GM23338 (cell line): ENCODE measurements at regions not wholly inside any gene's neighbourhood (a gene's known extent, or its start where the extent isn't known, plus 50 kb on each side); places are given as distances from the start of the nearest gene placed in this dataset.

ENCODE experiments used
- ATAC-seq: fragments of 200-7000 bp; cut with Tn5 transposase; 3 replicates; pipeline ENCODE4 v1.9.1; 2020
- DNase-seq: peaks from one replicate; pipeline ENCODE4 v3.0.0-alpha.2; 2015; ENCODE audit warnings: low spot score
- H2AFZ ChIP-seq: fragments of 200-600 bp; sonication (generic); 2 replicates; pipeline ENCODE4 v1.8.0; 2016; ENCODE audit warnings: antibody characterized with exemption, mild to moderate bottlenecking, moderate library complexity
- H3F3A ChIP-seq: fragments of 200-600 bp; sonication (generic); replicated peaks from 2 replicates; pipeline ENCODE4 v1.8.0; 2017; ENCODE audit warnings: antibody characterized with exemption, mixed run types, low read depth
- H3K27ac ChIP-seq: fragments of 200-600 bp; sonication (generic); 2 replicates; pipeline ENCODE4 v1.6.1; 2016; ENCODE audit warnings: low read depth
- H3K27me3 ChIP-seq: fragments of 200-600 bp; sonication (generic); 2 replicates; pipeline ENCODE4 v1.8.0; 2016; ENCODE audit warnings: mild to moderate bottlenecking, mixed run types, moderate library complexity; ENCODE audit not compliant: insufficient read depth
- H3K36me3 ChIP-seq: fragments of 200-600 bp; sonication (generic); 2 replicates; pipeline ENCODE4 v1.8.0; 2016; ENCODE audit warnings: mild to moderate bottlenecking; ENCODE audit not compliant: insufficient read depth
- H3K4me1 ChIP-seq: fragments of 200-600 bp; sonication (generic); 2 replicates; pipeline ENCODE4 v1.8.0; 2016; ENCODE audit warnings: mild to moderate bottlenecking, moderate library complexity; ENCODE audit not compliant: insufficient read depth
- H3K4me2 ChIP-seq: fragments of 200-600 bp; sonication (generic); 2 replicates; pipeline ENCODE4 v1.7.1; 2017; ENCODE audit warnings: mixed run types
- H3K4me3 ChIP-seq: fragments of 200-600 bp; sonication (generic); 2 replicates; pipeline ENCODE4 v1.6.1; 2016; ENCODE audit warnings: mixed run types
- H3K79me2 ChIP-seq: fragments of 200-600 bp; sonication (generic); replicated peaks from 2 replicates; pipeline ENCODE4 v1.8.0; 2017; ENCODE audit warnings: mild to moderate bottlenecking; ENCODE audit not compliant: insufficient read depth
- H3K9me2 ChIP-seq: fragments of 200-600 bp; sonication (generic); 2 replicates; pipeline ENCODE4 v1.8.0; 2017; ENCODE audit not compliant: insufficient read depth
- H4K20me1 ChIP-seq: fragments of 200-600 bp; sonication (generic); replicated peaks from 2 replicates; pipeline ENCODE4 v1.8.0; 2017; ENCODE audit warnings: mild to moderate bottlenecking; ENCODE audit not compliant: insufficient read depth
- H3K27ac Mint-ChIP-seq: 2 replicates; pipeline ENCODE4 v1.8.0; 2020; ENCODE audit warnings: inconsistent platforms, mild to moderate bottlenecking, moderate library complexity, mixed read lengths
- H3K27me3 Mint-ChIP-seq: 3 replicates; pipeline ENCODE4 v1.8.0; 2022; ENCODE audit warnings: low read depth, mild to moderate bottlenecking, moderate library complexity, mixed read lengths, inconsistent platforms; ENCODE audit not compliant: insufficient read depth, poor library complexity
- H3K36me3 Mint-ChIP-seq: 3 replicates; pipeline ENCODE4 v1.8.0; 2021; ENCODE audit warnings: low read depth, mild to moderate bottlenecking, inconsistent platforms, moderate library complexity, mixed read lengths
- H3K4me1 Mint-ChIP-seq: 3 replicates; pipeline ENCODE4 v1.8.0; 2020; ENCODE audit warnings: mild to moderate bottlenecking, inconsistent platforms, mixed read lengths
- H3K4me3 Mint-ChIP-seq: 3 replicates; pipeline ENCODE4 v1.8.0; 2021; ENCODE audit warnings: moderate library complexity, mild to moderate bottlenecking, inconsistent platforms, mixed read lengths
- H3K9me3 Mint-ChIP-seq: 3 replicates; pipeline ENCODE4 v1.8.0; 2020; ENCODE audit warnings: moderate library complexity, mild to moderate bottlenecking, inconsistent platforms, mixed read lengths
- CREB1 ChIP-seq: fragments of 250-450 bp; sonication (Bioruptor Pico); IDR thresholded peaks from 2 replicates; pipeline ENCODE4 v1.5.0; 2020; ENCODE audit warnings: low read depth, mild to moderate bottlenecking, moderate library complexity
- CTCF ChIP-seq, 2 experiments: fragments of 200-600 bp in 1 of 2; sonication (generic) in 1 of 2; conservative IDR thresholded peaks; 2 replicates each; pipeline versions ENCODE4 v1.5.1 to v1.6.1; 2016 to 2017; ENCODE audit warnings: antibody characterized with exemption in 2 of 2, low read depth in 2 of 2, mild to moderate bottlenecking in 2 of 2, moderate library complexity in 1 of 2
- ETS1 ChIP-seq: IDR thresholded peaks from 2 replicates; pipeline ENCODE4 v1.6.1; 2016; ENCODE audit warnings: antibody characterized with exemption
- EZH2 ChIP-seq: fragments of 200-600 bp; sonication (generic); IDR thresholded peaks from one replicate; pipeline ENCODE4 v1.8.0; 2017; ENCODE audit warnings: antibody characterized with exemption, mild to moderate bottlenecking, low read depth; ENCODE audit not compliant: unreplicated experiment
- EZH2phosphoT487 ChIP-seq: fragments of 200-600 bp; sonication (generic); IDR thresholded peaks from one replicate; pipeline ENCODE4 v1.8.1; 2018; ENCODE audit warnings: antibody characterized with exemption; ENCODE audit not compliant: unreplicated experiment
- JUNB ChIP-seq: IDR thresholded peaks from one replicate; pipeline ENCODE4 v1.6.1; 2016; ENCODE audit warnings: antibody characterized with exemption; ENCODE audit not compliant: unreplicated experiment
- NANOG ChIP-seq: IDR thresholded peaks from 2 replicates; pipeline ENCODE4 v1.6.1; 2016; ENCODE audit warnings: antibody characterized with exemption, borderline replicate concordance
- POLR2AphosphoS5 ChIP-seq: IDR thresholded peaks from 2 replicates; pipeline ENCODE4 v1.6.1; 2016; ENCODE audit warnings: antibody characterized with exemption, low read depth
- REST ChIP-seq: IDR thresholded peaks from one replicate; pipeline ENCODE4 v1.6.1; 2018; ENCODE audit warnings: antibody characterized with exemption; ENCODE audit not compliant: unreplicated experiment
- STAT1 ChIP-seq: IDR thresholded peaks from one replicate; pipeline ENCODE4 v1.6.1; 2016; ENCODE audit warnings: antibody characterized with exemption; ENCODE audit not compliant: unreplicated experiment
- ZNF114 ChIP-seq: fragments of 250-450 bp; sonication (Bioruptor Pico); IDR thresholded peaks from 2 replicates; pipeline ENCODE4 v1.5.0; 2020; ENCODE audit warnings: mild to moderate bottlenecking, moderate library complexity
- ZNF331 ChIP-seq: fragments of 250-450 bp; sonication (Bioruptor Pico); IDR thresholded peaks from 2 replicates; pipeline ENCODE4 v1.5.0; 2020; ENCODE audit warnings: low read depth, mild to moderate bottlenecking, moderate library complexity
- ZNF462 ChIP-seq: fragments of 250-450 bp; sonication (Bioruptor Pico); IDR thresholded peaks from 2 replicates; pipeline ENCODE4 v1.5.0; 2020; ENCODE audit warnings: mild to moderate bottlenecking, moderate library complexity

GRCh38 chr7:108642126-108642525, 72.5 kb downstream of the DNAJB9 start:
- Histone ChIP-seq H3K27ac (no peak overlapping the region), H3K36me3 (no peaks in the 10 kb centered on the region), H3F3A (no peaks in the 10 kb centered on the region), H3K9me2 (no peaks in the 10 kb centered on the region), H3K4me2 (no peak overlapping the region), H4K20me1 (no peaks in the 10 kb centered on the region), H3K4me3 (no peak overlapping the region), H3K27me3 (no peaks in the 10 kb centered on the region), H2AFZ (no peak overlapping the region), H3K4me1 (no peaks in the 10 kb centered on the region), H3K79me2 (no peaks in the 10 kb centered on the region)
- ATAC-seq (no peak), DNase-seq (no peak)
- H3K27ac Mint-ChIP-seq = no peak overlapping the region
- H3K36me3 Mint-ChIP-seq = 0 out of 3 replicates have a peak, but pooled peaks cover 2% of the 10 kb centered on the region
- TF ChIP-seq CREB1 = no peak
- no peak for TF ChIP-seq JUNB
- no peak for TF ChIP-seq REST
- no peak for TF ChIP-seq EZH2phosphoT487
- TF ChIP-seq CTCF (conservative IDR thresholded peaks at IDR 0.05; ENCODE audit: low read depth in 2 of 2) = no peak
- TF ChIP-seq ZNF114 (CRISPR knock-in tag) = no peak
- TF ChIP-seq STAT1 = no peak
- TF ChIP-seq EZH2 = no peak
- no peak for TF ChIP-seq ZNF462
- no peak for TF ChIP-seq ZNF331 (CRISPR knock-in tag)
- no peak for TF ChIP-seq ETS1
- TF ChIP-seq POLR2AphosphoS5 = no peak
- no peak for TF ChIP-seq NANOG
- H3K27me3 Mint-ChIP-seq = no peaks in the 10 kb centered on the region
- no peaks in the 10 kb centered on the region for H3K4me1 Mint-ChIP-seq
- H3K4me3 Mint-ChIP-seq = no peak overlapping the region
- peaks cover 12% of the 10 kb centered on the region; the same call in 2 of the 3 replicates for H3K9me3 Mint-ChIP-seq
